ENCODE measurements at regions not wholly inside any gene's neighbourhood (a gene's known extent, or its start where the extent isn't known, plus 50 kb on each side); places are given as distances from the start of the nearest gene placed in this dataset.
"Not testable (repeated sequence)": the region's sequence is repeated elsewhere in the genome, so short reads cannot be mapped to it uniquely, and the experiment has no call there.

GRCh38 chr4:117600936-117601335 lies 433.4 kb upstream of the NDST3 start:
- TF ChIP-seq, protein P1, sequence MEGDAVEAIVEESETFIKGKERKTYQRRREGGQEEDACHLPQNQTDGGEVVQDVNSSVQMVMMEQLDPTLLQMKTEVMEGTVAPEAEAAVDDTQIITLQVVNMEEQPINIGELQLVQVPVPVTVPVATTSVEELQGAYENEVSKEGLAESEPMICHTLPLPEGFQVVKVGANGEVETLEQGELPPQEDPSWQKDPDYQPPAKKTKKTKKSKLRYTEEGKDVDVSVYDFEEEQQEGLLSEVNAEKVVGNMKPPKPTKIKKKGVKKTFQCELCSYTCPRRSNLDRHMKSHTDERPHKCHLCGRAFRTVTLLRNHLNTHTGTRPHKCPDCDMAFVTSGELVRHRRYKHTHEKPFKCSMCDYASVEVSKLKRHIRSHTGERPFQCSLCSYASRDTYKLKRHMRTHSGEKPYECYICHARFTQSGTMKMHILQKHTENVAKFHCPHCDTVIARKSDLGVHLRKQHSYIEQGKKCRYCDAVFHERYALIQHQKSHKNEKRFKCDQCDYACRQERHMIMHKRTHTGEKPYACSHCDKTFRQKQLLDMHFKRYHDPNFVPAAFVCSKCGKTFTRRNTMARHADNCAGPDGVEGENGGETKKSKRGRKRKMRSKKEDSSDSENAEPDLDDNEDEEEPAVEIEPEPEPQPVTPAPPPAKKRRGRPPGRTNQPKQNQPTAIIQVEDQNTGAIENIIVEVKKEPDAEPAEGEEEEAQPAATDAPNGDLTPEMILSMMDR (IDR thresholded peaks at IDR 0.05), result not testable (repeated sequence)
- not testable (repeated sequence) for TF ChIP-seq POLR2A (IDR thresholded peaks at IDR 0.05)

Measured in lower leg skin (tissue), 3 donors.